A673 (cell line): ENCODE measurements at regions not wholly inside any gene's neighbourhood (a gene's known extent, or its start where the extent isn't known, plus 50 kb on each side); places are given as distances from the start of the nearest gene placed in this dataset.

Source experiments
- BruUV-seq: library from RNA; stranded (reverse); fragments of 400-500 nt; replicated peaks from 2 replicates; lab custom pipeline; 2021; lab: Mats Ljungman, UMichigan
- CTCF ChIA-PET: fragments of 300-600 bp; sonication (Branson Sonifier 250); formaldehyde crosslinking; loops from one replicate; lab custom pipeline; 2022; ENCODE audit warnings: antibody characterized with exemption; lab: Charles Lee
- POLR2A ChIA-PET: fragments of 300-600 bp; sonication (Branson Sonifier 250); formaldehyde crosslinking; loops from one replicate; lab custom pipeline; 2022; ENCODE audit warnings: antibody characterized with exemption; ENCODE audit not compliant: low non-redundant PET; lab: Charles Lee
- DNase-seq: peaks from one replicate; pipeline ENCODE4 v3.0.0-alpha.2; 2015; ENCODE audit warnings: low spot score
- H3K27ac ChIP-seq: fragments of 200-600 bp; sonication (generic); 2 replicates; pipeline ENCODE4 v1.5.1; 2016; ENCODE audit warnings: mixed run types, low read depth, mild to moderate bottlenecking, mixed read lengths, antibody characterized with exemption, low read length; ENCODE audit not compliant: poor library complexity, severe bottlenecking
- H3K27me3 ChIP-seq: fragments of 200-600 bp; sonication (generic); replicated peaks from 2 replicates; pipeline ENCODE4 v1.6.1; 2017; ENCODE audit warnings: mixed run types, low read depth, mild to moderate bottlenecking, mixed read lengths, antibody characterized with exemption, low read length; ENCODE audit not compliant: insufficient read depth, poor library complexity
- H3K36me3 ChIP-seq: fragments of 200-600 bp; sonication (generic); 2 replicates; pipeline ENCODE4 v1.6.1; 2016; ENCODE audit warnings: mixed run types, mild to moderate bottlenecking, mixed read lengths, antibody characterized with exemption, low read length; ENCODE audit not compliant: insufficient read depth, poor library complexity, severe bottlenecking
- H3K4me1 ChIP-seq: fragments of 200-600 bp; sonication (generic); 2 replicates; pipeline ENCODE4 v1.6.1; 2017; ENCODE audit warnings: mixed run types, mild to moderate bottlenecking, mixed read lengths, antibody characterized with exemption, low read length; ENCODE audit not compliant: insufficient read depth, poor library complexity, severe bottlenecking
- H3K4me3 ChIP-seq: fragments of 200-600 bp; sonication (generic); 2 replicates; pipeline ENCODE4 v1.5.1; 2016; ENCODE audit warnings: low read depth, mixed run types, mild to moderate bottlenecking, mixed read lengths, low read length; ENCODE audit not compliant: poor library complexity, severe bottlenecking
- H3K9me3 ChIP-seq: fragments of 200-600 bp; sonication (generic); 2 replicates; pipeline ENCODE4 v1.6.1; 2016; ENCODE audit warnings: mixed run types, low read depth, mild to moderate bottlenecking, mixed read lengths, antibody characterized with exemption, low read length; ENCODE audit not compliant: poor library complexity, severe bottlenecking
- EZH2 ChIP-seq: fragments of 200-600 bp; sonication (generic); IDR thresholded peaks from 2 replicates; pipeline ENCODE4 v1.6.1; 2017; ENCODE audit warnings: borderline replicate concordance, low read depth, mild to moderate bottlenecking, mixed read lengths, antibody characterized with exemption, low read length; ENCODE audit not compliant: poor library complexity, severe bottlenecking
- intact Hi-C: fragments of 100-400 bp; cut with micrococcal nuclease; formaldehyde crosslinking; loops from one replicate; pipeline ENCODE4 v1.10.0; 2022; ENCODE audit not compliant: unreplicated experiment
- TF ChIP-seq, protein P1 (sequence below): fragments of 300-800, 200-600 bp; sonication (generic); conservative IDR thresholded peaks from 2 replicates; pipeline ENCODE4 v1.5.1; 2017; ENCODE audit warnings: low read depth, mild to moderate bottlenecking, antibody characterized with exemption, low read length, moderate library complexity, mixed read lengths

DNA sequence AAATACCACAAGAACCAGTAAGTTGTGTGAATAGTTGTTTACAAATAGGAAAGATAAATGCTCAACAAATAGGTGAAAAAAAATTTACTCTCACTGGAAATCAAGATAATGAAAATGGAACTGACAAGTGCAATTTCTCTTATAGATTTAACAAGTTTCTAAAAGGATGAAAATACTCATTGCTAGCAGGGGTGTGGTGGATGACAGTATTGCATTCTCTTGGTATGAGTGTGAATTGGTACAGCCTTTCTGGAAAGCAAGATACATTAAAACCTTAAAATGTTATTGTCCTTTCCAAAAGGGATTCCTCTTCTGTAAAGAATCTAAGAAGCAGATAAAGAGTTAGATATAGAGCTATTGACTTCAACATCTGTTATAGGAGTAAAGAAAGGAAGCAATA, 240.0 kb upstream of the RPS6KA3 start:
- no TSS peak for BruUV-seq
- no peaks in the 10 kb centered on the region for H3K36me3 ChIP-seq
- no peak overlapping the region for H3K27ac ChIP-seq
- H3K27me3 ChIP-seq, result no peaks in the 10 kb centered on the region
- ChIA-PET POLR2A (no interaction called here), CTCF (no interaction called here)
- no peak overlapping the region for H3K4me3 ChIP-seq
- H3K9me3 ChIP-seq, result no peaks in the 10 kb centered on the region
- no peak for DNase-seq
- H3K4me1 ChIP-seq, result peaks cover 4% of the 10 kb centered on the region
- no peak for TF ChIP-seq EZH2
- TF ChIP-seq, protein P1, sequence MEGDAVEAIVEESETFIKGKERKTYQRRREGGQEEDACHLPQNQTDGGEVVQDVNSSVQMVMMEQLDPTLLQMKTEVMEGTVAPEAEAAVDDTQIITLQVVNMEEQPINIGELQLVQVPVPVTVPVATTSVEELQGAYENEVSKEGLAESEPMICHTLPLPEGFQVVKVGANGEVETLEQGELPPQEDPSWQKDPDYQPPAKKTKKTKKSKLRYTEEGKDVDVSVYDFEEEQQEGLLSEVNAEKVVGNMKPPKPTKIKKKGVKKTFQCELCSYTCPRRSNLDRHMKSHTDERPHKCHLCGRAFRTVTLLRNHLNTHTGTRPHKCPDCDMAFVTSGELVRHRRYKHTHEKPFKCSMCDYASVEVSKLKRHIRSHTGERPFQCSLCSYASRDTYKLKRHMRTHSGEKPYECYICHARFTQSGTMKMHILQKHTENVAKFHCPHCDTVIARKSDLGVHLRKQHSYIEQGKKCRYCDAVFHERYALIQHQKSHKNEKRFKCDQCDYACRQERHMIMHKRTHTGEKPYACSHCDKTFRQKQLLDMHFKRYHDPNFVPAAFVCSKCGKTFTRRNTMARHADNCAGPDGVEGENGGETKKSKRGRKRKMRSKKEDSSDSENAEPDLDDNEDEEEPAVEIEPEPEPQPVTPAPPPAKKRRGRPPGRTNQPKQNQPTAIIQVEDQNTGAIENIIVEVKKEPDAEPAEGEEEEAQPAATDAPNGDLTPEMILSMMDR, result no peak
- intact Hi-C loops, result no loop called here

DNA sequence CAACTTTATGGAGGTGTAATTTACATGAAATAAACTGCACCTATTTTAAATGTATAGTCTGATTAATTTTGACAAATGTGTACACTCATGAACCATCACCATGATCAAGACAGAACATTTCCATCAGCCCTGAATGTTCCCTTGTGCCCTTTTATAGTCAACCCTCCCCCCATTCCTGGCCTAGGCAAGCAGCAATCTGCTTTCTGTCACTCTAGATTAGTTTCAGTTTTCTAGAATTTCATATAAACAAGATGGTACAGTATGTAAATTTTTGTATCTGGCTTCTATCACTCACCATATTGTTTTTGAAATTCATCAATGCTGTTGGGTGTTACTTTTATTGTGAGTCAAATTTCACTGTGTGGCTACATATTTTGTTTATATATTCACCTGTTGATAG, 234.2 kb upstream of the RPS6KA3 start:
- no peak for DNase-seq
- POLR2A ChIA-PET, result no interaction called here
- CTCF ChIA-PET, result no interaction called here
- TF ChIP-seq EZH2, result no peak
- TF ChIP-seq, protein P1, result no peak
- Histone ChIP-seq H3K4me1 (no peaks in the 10 kb centered on the region), H3K27ac (no peak overlapping the region), H3K36me3 (no peaks in the 10 kb centered on the region), H3K9me3 (no peaks in the 10 kb centered on the region), H3K4me3 (no peak overlapping the region), H3K27me3 (no peaks in the 10 kb centered on the region)
- BruUV-seq, result no TSS peak
- intact Hi-C loops, result no loop called here

DNA sequence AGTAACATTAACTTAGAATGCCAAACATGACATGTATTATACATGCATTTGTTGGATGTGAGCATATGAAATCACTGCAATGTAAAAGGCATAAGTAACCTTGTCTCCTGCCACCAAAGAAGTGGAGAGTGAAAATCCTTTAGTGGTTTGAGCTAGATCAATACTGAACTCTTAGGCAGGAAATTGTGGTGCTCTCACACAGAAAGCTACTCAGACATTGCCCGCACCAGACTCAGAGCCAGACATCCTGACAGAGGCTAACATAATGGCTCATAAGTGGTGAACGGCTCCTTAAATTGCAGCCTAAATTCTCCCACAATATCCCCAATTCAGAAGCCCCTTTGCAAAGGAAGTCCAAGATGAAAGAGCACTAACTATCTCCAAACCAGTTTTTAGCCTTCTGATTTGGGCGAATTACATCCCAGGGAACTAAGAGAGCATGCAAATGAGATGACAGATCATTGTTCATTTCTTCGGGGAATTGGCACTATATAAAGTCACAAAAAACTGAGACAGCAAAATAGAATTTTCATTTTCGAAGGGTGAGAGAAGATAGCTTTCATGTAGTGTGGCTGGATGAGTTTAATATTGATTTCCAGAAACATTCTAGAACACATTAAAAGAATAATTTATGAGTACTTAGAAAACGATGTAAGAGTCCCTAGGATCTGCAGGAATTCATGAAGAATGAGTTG, 233.6 kb upstream of the RPS6KA3 start:
- no TSS peak for BruUV-seq
- H3K9me3 ChIP-seq, result no peaks in the 10 kb centered on the region
- TF ChIP-seq EZH2, result no peak
- TF ChIP-seq, protein P1, result no peak
- no peaks in the 10 kb centered on the region for H3K4me1 ChIP-seq
- no peak overlapping the region for H3K27ac ChIP-seq
- CTCF ChIA-PET, result no interaction called here
- POLR2A ChIA-PET, result no interaction called here
- DNase-seq, result no peak
- H3K4me3 ChIP-seq, result no peak overlapping the region
- H3K27me3 ChIP-seq, result no peaks in the 10 kb centered on the region
- no peaks in the 10 kb centered on the region for H3K36me3 ChIP-seq
- intact Hi-C loops, result no loop called here
